Naive thymus-derived CD8-positive, alpha-beta T cell (primary cell): ENCODE measurements at regions not wholly inside any gene's neighbourhood (a gene's known extent, or its start where the extent isn't known, plus 50 kb on each side); places are given as distances from the start of the nearest gene placed in this dataset.
"Not testable (repeated sequence)": the region's sequence is repeated elsewhere in the genome, so short reads cannot be mapped to it uniquely, and the experiment has no call there.

Source experiments
- ATAC-seq, 2 donors: fragments of 150-1000 bp; cut with Tn5 transposase in 1 of 2; sonication (Bioruptor Pico), chemical (Tn5 transposase) in 1 of 2; 1 replicate in 1 of 2; 2 replicates in 1 of 2; pipeline ENCODE4 v1.10.0; 2021; ENCODE audit warnings: mild to moderate bottlenecking in 2 of 2, moderate library complexity in 2 of 2
- POLR2A ChIA-PET: fragments of 350-600 bp; sonication (Branson Sonifier 250); formaldehyde crosslinking; loops from one replicate; lab custom pipeline; 2021; ENCODE audit warnings: antibody characterized with exemption; lab: Charles Lee
- DNase-seq, 10 donors: peaks; one replicate each; pipeline versions ENCODE4 v3.0.0 to v3.0.0-alpha.2; 2020 to 2022
- H3K27ac Mint-ChIP-seq, 10 donors: one replicate each; pipeline ENCODE4 v1.8.0; 2020 to 2022; ENCODE audit warnings: mild to moderate bottlenecking in 10 of 10, mixed read lengths in 10 of 10, moderate library complexity in 4 of 10, inconsistent platforms in 1 of 10
- H3K27me3 Mint-ChIP-seq, 5 donors: one replicate each; pipeline ENCODE4 v1.8.0; 2021 to 2022; ENCODE audit warnings: mixed read lengths in 5 of 5
- H3K36me3 Mint-ChIP-seq, 3 donors: one replicate each; pipeline ENCODE4 v1.8.0; 2020 to 2022; ENCODE audit warnings: mixed read lengths in 3 of 3, mild to moderate bottlenecking in 2 of 3, inconsistent platforms in 1 of 3
- H3K4me1 Mint-ChIP-seq, 4 donors: one replicate each; pipeline ENCODE4 v1.8.0; 2021 to 2022; ENCODE audit warnings: mixed read lengths in 4 of 4
- H3K4me3 Mint-ChIP-seq, 10 donors: one replicate each; pipeline ENCODE4 v1.8.0; 2020 to 2022; ENCODE audit warnings: mild to moderate bottlenecking in 10 of 10, mixed read lengths in 10 of 10, moderate library complexity in 6 of 10, inconsistent platforms in 1 of 10
- H3K9me3 Mint-ChIP-seq, 9 donors: one replicate each; pipeline ENCODE4 v1.8.0; 2020 to 2022; ENCODE audit warnings: mixed read lengths in 9 of 9, mild to moderate bottlenecking in 3 of 9, inconsistent platforms in 1 of 9, moderate library complexity in 1 of 9

GRCh38 chr6:86724695-86725094 lies 212.6 kb upstream of the HTR1E start:
- H3K36me3 Mint-ChIP-seq = no peaks in the 10 kb centered on the region
- no peaks in the 10 kb centered on the region for H3K4me1 Mint-ChIP-seq
- POLR2A ChIA-PET = no interaction called here
- no peak overlapping the region for H3K27ac Mint-ChIP-seq
- no peak overlapping the region for H3K4me3 Mint-ChIP-seq
- no peak for DNase-seq
- peaks cover 0 to 13% (median 2%) of the 10 kb centered on the region in 9 donors for H3K9me3 Mint-ChIP-seq
- no peaks in the 10 kb centered on the region for H3K27me3 Mint-ChIP-seq
- ATAC-seq = no peak

GRCh38 chr6:86723729-86724128 lies 213.6 kb upstream of the HTR1E start:
- Mint-ChIP-seq H3K4me1 (no peaks in the 10 kb centered on the region), H3K9me3 (peaks cover 0 to 13% (median 2%) of the 10 kb centered on the region in 9 donors), H3K36me3 (no peaks in the 10 kb centered on the region), H3K27me3 (no peaks in the 10 kb centered on the region), H3K4me3 (no peak overlapping the region), H3K27ac (no peak overlapping the region)
- ATAC-seq (no peak), DNase-seq (no peak)
- POLR2A ChIA-PET = no interaction called here

GRCh38 chr6:86723151-86723550 lies 214.2 kb upstream of the HTR1E start:
- no peaks in the 10 kb centered on the region for H3K36me3 Mint-ChIP-seq
- H3K27me3 Mint-ChIP-seq = no peaks in the 10 kb centered on the region
- no peaks in the 10 kb centered on the region for H3K4me1 Mint-ChIP-seq
- POLR2A ChIA-PET = no interaction called here
- DNase-seq (no peak), ATAC-seq (no peak)
- no peak overlapping the region for H3K4me3 Mint-ChIP-seq
- H3K9me3 Mint-ChIP-seq = peaks cover 0 to 13% (median 0%) of the 10 kb centered on the region in 9 donors
- no peak overlapping the region for H3K27ac Mint-ChIP-seq

- DNase-seq (no peak), ATAC-seq (no peak)
- Mint-ChIP-seq H3K4me1 (no peaks in the 10 kb centered on the region), H3K9me3 (peaks cover 0 to 13% (median 0%) of the 10 kb centered on the region in 9 donors), H3K27ac (no peak overlapping the region), H3K27me3 (no peaks in the 10 kb centered on the region), H3K4me3 (no peak overlapping the region), H3K36me3 (no peaks in the 10 kb centered on the region)
- POLR2A ChIA-PET = no interaction called here
These were observed 215.2 kb upstream of the HTR1E start for GRCh38 chr6:86722131-86722530.

GRCh38 chr6:86715676-86716075 lies 221.7 kb upstream of the HTR1E start:
- POLR2A ChIA-PET = no interaction called here
- DNase-seq = no peak
- no peak overlapping the region for H3K27ac Mint-ChIP-seq
- H3K36me3 Mint-ChIP-seq = no peaks in the 10 kb centered on the region
- H3K9me3 Mint-ChIP-seq = peaks cover 0 to 8% (median 0%) of the 10 kb centered on the region in 9 donors
- peaks cover 0 to 6% (median 0%) of the 10 kb centered on the region in 5 donors for H3K27me3 Mint-ChIP-seq
- no peaks in the 10 kb centered on the region for H3K4me1 Mint-ChIP-seq
- ATAC-seq = no peak
- H3K4me3 Mint-ChIP-seq = no peak overlapping the region

GRCh38 chr6:86712039-86712438 lies 225.3 kb upstream of the HTR1E start:
- Mint-ChIP-seq H3K4me3 (no peak overlapping the region), H3K9me3 (peaks cover 0 to 19% (median 0%) of the 10 kb centered on the region in 9 donors), H3K27me3 (peaks cover 0 to 9% (median 0%) of the 10 kb centered on the region in 5 donors), H3K4me1 (no peaks in the 10 kb centered on the region), H3K36me3 (no peaks in the 10 kb centered on the region), H3K27ac (no peak overlapping the region)
- POLR2A ChIA-PET = no interaction called here
- DNase-seq (no peak), ATAC-seq (no peak)

GRCh38 chr6:86707545-86708120 lies 229.7 kb upstream of the HTR1E start:
- peaks cover 0 to 6% (median 0%) of the 10 kb centered on the region in 5 donors for H3K27me3 Mint-ChIP-seq
- H3K36me3 Mint-ChIP-seq = no peaks in the 10 kb centered on the region
- DNase-seq (no peak), ATAC-seq (no peak)
- POLR2A ChIA-PET = no interaction called here
- no peaks in the 10 kb centered on the region for H3K4me1 Mint-ChIP-seq
- H3K27ac Mint-ChIP-seq = no peak overlapping the region
- H3K4me3 Mint-ChIP-seq = no peak overlapping the region
- peaks cover 0 to 24% (median 4%) of the 10 kb centered on the region in 9 donors for H3K9me3 Mint-ChIP-seq

GRCh38 chr6:86706449-86706848 lies 230.9 kb upstream of the HTR1E start:
- no peak for ATAC-seq
- POLR2A ChIA-PET = no interaction called here

GRCh38 chr6:86701228-86701627 lies 236.1 kb upstream of the HTR1E start:
- POLR2A ChIA-PET, H3K4me1 Mint-ChIP-seq, ATAC-seq, H3K4me3 Mint-ChIP-seq, H3K36me3 Mint-ChIP-seq, H3K27me3 Mint-ChIP-seq, DNase-seq, H3K27ac Mint-ChIP-seq: not testable (repeated sequence)
- peaks cover 2 to 34% (median 8%) of the 10 kb centered on the region in 9 donors for H3K9me3 Mint-ChIP-seq

More at GRCh38 chr6:86706449-86706848, 230.9 kb upstream of the HTR1E start:
- Mint-ChIP-seq H3K27ac (no peak overlapping the region), H3K4me1 (no peaks in the 10 kb centered on the region), H3K36me3 (no peaks in the 10 kb centered on the region), H3K4me3 (no peak overlapping the region), H3K27me3 (peaks cover 0 to 6% (median 0%) of the 10 kb centered on the region in 5 donors), H3K9me3 (peaks cover 2 to 35% (median 8%) of the 10 kb centered on the region in 9 donors)
- DNase-seq = peak in 1 of 10 donors; percentile 28

- Mint-ChIP-seq H3K27me3 (no peaks in the 10 kb centered on the region), H3K36me3 (no peaks in the 10 kb centered on the region), H3K4me3 (no peak overlapping the region), H3K27ac (no peak overlapping the region), H3K4me1 (no peaks in the 10 kb centered on the region), H3K9me3 (peaks cover 4 to 29% (median 10%) of the 10 kb centered on the region in 9 donors)
- POLR2A ChIA-PET = no interaction called here
- ATAC-seq (no peak), DNase-seq (no peak)
These were observed 250.8 kb upstream of the HTR1E start for GRCh38 chr6:86686496-86686895.

GRCh38 chr6:86685230-86685797 lies 252.0 kb upstream of the HTR1E start:
- Mint-ChIP-seq H3K27me3 (no peaks in the 10 kb centered on the region), H3K36me3 (no peaks in the 10 kb centered on the region), H3K4me3 (no peak overlapping the region), H3K9me3 (peaks cover 4 to 29% (median 10%) of the 10 kb centered on the region in 9 donors), H3K4me1 (no peaks in the 10 kb centered on the region), H3K27ac (no peak overlapping the region)
- ATAC-seq = no peak
- POLR2A ChIA-PET = no interaction called here
- no peak for DNase-seq

GRCh38 chr6:86683132-86683908 lies 254.0 kb upstream of the HTR1E start:
- H3K27me3 Mint-ChIP-seq = no peaks in the 10 kb centered on the region
- ATAC-seq (no peak), DNase-seq (no peak)
- H3K4me3 Mint-ChIP-seq = no peak overlapping the region
- no peaks in the 10 kb centered on the region for H3K4me1 Mint-ChIP-seq
- H3K27ac Mint-ChIP-seq = no peak overlapping the region
- peaks cover 0 to 24% (median 6%) of the 10 kb centered on the region in 9 donors for H3K9me3 Mint-ChIP-seq
- POLR2A ChIA-PET = no interaction called here
- H3K36me3 Mint-ChIP-seq = no peaks in the 10 kb centered on the region

- POLR2A ChIA-PET = no interaction called here
- no peak overlapping the region for H3K27ac Mint-ChIP-seq
- ATAC-seq (no peak), DNase-seq (no peak)
- no peaks in the 10 kb centered on the region for H3K27me3 Mint-ChIP-seq
- H3K4me1 Mint-ChIP-seq = no peaks in the 10 kb centered on the region
- H3K9me3 Mint-ChIP-seq = peaks cover 0 to 19% (median 4%) of the 10 kb centered on the region in 9 donors
- H3K36me3 Mint-ChIP-seq = no peaks in the 10 kb centered on the region
- H3K4me3 Mint-ChIP-seq = no peak overlapping the region
These were observed 255.0 kb upstream of the HTR1E start for GRCh38 chr6:86682297-86682696.
